Prostate gland (tissue), 2 donors: ENCODE measurements at regions not wholly inside any gene's neighbourhood (a gene's known extent, or its start where the extent isn't known, plus 50 kb on each side); places are given as distances from the start of the nearest gene placed in this dataset.

Source experiments
- DNase-seq: peaks from one replicate; pipeline ENCODE4 v3.0.0-alpha.2; 2019; ENCODE audit warnings: low spot score
- H3K27ac ChIP-seq, 2 donors: fragments of 200-600 bp; sonication (generic); 2 replicates each; pipeline ENCODE4 v1.5.1; 2017 to 2019
- H3K27me3 ChIP-seq: fragments of 200-600 bp; sonication (generic); replicated peaks from 2 replicates; pipeline ENCODE4 v1.5.1; 2019; ENCODE audit not compliant: insufficient read depth
- H3K36me3 ChIP-seq, 2 donors: fragments of 200-600 bp; sonication (generic); 1 replicate in 1 of 2; 2 replicates in 1 of 2; pipeline versions ENCODE4 v1.5.1 to v1.8.1; 2017 to 2019
- H3K4me1 ChIP-seq: fragments of 200-600 bp; sonication (generic); replicated peaks from 2 replicates; pipeline ENCODE4 v1.5.1; 2019
- H3K4me3 ChIP-seq, 2 donors: fragments of 200-600 bp; sonication (generic); 2 replicates each; pipeline ENCODE4 v1.5.1; 2017 to 2019
- H3K9me3 ChIP-seq: fragments of 200-600 bp; sonication (generic); 2 replicates; pipeline ENCODE4 v1.5.1; 2017
- POLR2A ChIP-seq: fragments of 450-650 bp; IDR thresholded peaks from one replicate; pipeline ENCODE4 v1.6.1; 2016; ENCODE audit warnings: antibody characterized with exemption, mild to moderate bottlenecking
- POLR2AphosphoS5 ChIP-seq: sonication (generic); formaldehyde crosslinking; IDR thresholded peaks from one replicate; pipeline ENCODE4 v1.6.1; 2017; ENCODE audit warnings: antibody characterized with exemption
- WGBS: methylation state at CpG from one replicate; pipeline ENCODE4 v1.1.5; 2018; 5-methylcytosine and 5-hydroxymethylcytosine counted together
- intact Hi-C: fragments of 100-400 bp; cut with DNase I; formaldehyde crosslinking; loops from one replicate; pipeline ENCODE4 v1.14.2; 2022
- TF ChIP-seq, protein P1 (sequence below), 4 experiments: fragments of 200-600 bp in 2 of 4; fragments of 450-650 bp in 2 of 4; sonication (generic) in 2 of 4; IDR thresholded peaks; 1 replicate in 3 of 4; 2 replicates in 1 of 4; pipeline ENCODE4 v1.5.1; 2016 to 2019; ENCODE audit warnings: antibody characterized with exemption in 4 of 4, mild to moderate bottlenecking in 2 of 4, moderate library complexity in 2 of 4

DNA sequence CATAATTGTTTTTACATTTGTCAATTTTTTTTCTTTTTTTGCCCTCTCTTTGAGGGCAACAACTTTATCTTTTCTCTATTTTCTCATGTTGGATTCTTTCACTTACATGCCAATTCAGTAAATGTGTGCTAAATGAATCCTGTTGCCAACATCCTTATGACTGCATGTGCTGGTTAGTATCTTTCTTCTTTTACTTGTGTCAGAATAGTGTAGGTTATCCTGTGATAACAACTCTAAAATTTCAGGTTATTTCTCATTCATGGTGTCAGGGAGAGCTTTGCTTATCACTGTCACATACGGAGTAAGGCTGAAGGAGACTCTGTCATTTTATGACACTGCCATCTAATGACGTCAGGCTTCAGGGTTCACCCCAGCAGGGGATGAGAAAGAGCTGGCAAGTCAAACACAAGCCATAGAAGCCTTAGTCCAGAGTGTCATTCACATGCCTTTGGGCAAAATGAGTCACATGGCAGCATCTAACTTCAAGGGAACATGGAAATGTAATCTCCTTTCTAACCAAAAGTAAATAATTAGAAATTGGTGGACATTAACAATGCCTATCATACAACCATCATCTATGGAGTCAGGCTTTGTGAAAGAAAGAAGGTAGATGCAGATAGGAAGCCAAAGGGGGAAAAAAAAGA is 242.5 kb upstream of the ATP2B1 start:
- DNase-seq = no peak
- WGBS = 55% methylated on average over 2 of the region's 2 CpGs
- intact Hi-C loops = loop anchor here (5.0 kb wide), 1 partner anchor 244 kb away; the partner anchor contains the start of gene ATP2B1

DNA sequence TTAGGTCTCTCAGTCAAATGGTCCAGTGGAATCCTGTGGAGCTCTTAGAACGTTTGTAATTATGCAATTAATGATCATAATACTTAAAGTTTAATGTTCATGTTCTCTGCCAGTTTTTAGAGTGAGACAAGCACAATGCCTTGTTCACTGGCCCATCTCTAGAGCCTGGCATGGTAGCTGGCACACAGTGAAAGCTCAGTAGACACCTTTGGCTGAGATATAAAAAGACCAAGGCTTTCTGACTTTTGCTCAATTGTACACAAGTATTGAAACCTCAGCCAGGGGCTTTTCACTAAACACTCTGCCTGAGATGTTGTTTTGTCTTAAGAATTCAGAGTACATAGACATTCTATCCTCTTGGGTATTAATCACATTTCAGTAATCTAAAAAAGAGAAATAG is 241.8 kb upstream of the ATP2B1 start:
- no peak for DNase-seq
- Histone ChIP-seq H3K9me3 (no peaks in the 10 kb centered on the region), H3K36me3 (no peaks in the 10 kb centered on the region), H3K4me1 (peaks cover 3% of the 10 kb centered on the region), H3K27ac (no peak overlapping the region), H3K4me3 (no peak overlapping the region), H3K27me3 (peaks cover 5% of the 10 kb centered on the region)
- intact Hi-C loops = loop anchor here (5.0 kb wide), 1 partner anchor 243 kb away; the partner anchor contains the start of gene ATP2B1
- 11% methylated on average over 1 of the region's 1 CpG for WGBS
- TF ChIP-seq, protein P1, sequence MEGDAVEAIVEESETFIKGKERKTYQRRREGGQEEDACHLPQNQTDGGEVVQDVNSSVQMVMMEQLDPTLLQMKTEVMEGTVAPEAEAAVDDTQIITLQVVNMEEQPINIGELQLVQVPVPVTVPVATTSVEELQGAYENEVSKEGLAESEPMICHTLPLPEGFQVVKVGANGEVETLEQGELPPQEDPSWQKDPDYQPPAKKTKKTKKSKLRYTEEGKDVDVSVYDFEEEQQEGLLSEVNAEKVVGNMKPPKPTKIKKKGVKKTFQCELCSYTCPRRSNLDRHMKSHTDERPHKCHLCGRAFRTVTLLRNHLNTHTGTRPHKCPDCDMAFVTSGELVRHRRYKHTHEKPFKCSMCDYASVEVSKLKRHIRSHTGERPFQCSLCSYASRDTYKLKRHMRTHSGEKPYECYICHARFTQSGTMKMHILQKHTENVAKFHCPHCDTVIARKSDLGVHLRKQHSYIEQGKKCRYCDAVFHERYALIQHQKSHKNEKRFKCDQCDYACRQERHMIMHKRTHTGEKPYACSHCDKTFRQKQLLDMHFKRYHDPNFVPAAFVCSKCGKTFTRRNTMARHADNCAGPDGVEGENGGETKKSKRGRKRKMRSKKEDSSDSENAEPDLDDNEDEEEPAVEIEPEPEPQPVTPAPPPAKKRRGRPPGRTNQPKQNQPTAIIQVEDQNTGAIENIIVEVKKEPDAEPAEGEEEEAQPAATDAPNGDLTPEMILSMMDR (IDR thresholded peaks at IDR 0.05) = no peak
- TF ChIP-seq POLR2A = no peak
- no peak for TF ChIP-seq POLR2AphosphoS5

More for the DNA sequence above, 242.5 kb upstream of the ATP2B1 start:
- peaks cover 3% of the 10 kb centered on the region for H3K4me1 ChIP-seq
- H3K9me3 ChIP-seq = no peaks in the 10 kb centered on the region
- TF ChIP-seq, protein P1 (IDR thresholded peaks at IDR 0.05) = no peak
- TF ChIP-seq POLR2AphosphoS5 (no peak), POLR2A (no peak)
- peaks cover 5% of the 10 kb centered on the region for H3K27me3 ChIP-seq
- no peak overlapping the region for H3K27ac ChIP-seq
- H3K4me3 ChIP-seq = no peak overlapping the region
- H3K36me3 ChIP-seq = no peaks in the 10 kb centered on the region

DNA sequence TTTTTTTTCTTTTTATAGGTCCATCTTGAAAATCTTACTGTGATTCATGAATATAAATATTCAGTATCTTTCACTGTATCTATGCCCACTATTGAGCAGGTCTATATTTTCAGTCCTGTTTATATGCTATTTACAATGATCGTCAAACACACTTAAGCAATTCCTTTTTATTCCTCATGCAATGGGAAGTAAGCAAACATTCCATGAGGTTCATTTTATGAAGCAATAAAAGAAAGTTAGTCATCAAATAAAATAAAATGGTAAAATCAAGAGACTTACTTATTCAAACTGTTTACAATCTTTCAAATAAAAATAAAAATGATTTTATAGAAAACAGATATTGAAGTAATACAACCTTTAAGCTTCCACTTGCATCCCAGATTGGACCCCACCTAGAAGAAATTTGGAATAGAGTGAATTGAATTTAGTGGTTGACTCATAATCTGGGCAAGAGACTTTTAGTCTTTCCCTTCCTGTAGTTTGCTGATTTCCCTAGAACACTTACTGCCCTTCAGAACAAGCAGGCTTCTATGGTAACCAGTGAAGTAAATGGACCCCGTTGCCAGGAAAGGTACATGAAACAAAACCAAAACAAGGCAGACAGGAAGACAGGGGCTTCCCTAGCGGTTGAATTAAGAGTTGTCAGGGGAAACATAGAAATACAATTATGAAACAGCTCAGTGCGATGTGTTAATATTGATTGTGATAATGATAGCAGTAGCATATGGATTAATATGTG is 241.0 kb upstream of the ATP2B1 start:
- TF ChIP-seq, protein P1 (IDR thresholded peaks at IDR 0.05) = peak in 2 of 4 experiments; percentile 7 to 45
- TF ChIP-seq POLR2A (no peak), POLR2AphosphoS5 (peak; percentile 47)
- Histone ChIP-seq H3K27ac (peak overlapping the region in 1 of 2 donors; percentile 25), H3K4me3 (no peak overlapping the region), H3K4me1 (peaks cover 3% of the 10 kb centered on the region), H3K9me3 (no peaks in the 10 kb centered on the region), H3K27me3 (peaks cover 5% of the 10 kb centered on the region), H3K36me3 (no peaks in the 10 kb centered on the region)
- WGBS = 11% methylated on average over 4 of the region's 4 CpGs
- intact Hi-C loops = loop anchor here (5.0 kb wide), 1 partner anchor 242 kb away; the partner anchor contains the start of gene ATP2B1
- DNase-seq = peak; percentile 27

DNA sequence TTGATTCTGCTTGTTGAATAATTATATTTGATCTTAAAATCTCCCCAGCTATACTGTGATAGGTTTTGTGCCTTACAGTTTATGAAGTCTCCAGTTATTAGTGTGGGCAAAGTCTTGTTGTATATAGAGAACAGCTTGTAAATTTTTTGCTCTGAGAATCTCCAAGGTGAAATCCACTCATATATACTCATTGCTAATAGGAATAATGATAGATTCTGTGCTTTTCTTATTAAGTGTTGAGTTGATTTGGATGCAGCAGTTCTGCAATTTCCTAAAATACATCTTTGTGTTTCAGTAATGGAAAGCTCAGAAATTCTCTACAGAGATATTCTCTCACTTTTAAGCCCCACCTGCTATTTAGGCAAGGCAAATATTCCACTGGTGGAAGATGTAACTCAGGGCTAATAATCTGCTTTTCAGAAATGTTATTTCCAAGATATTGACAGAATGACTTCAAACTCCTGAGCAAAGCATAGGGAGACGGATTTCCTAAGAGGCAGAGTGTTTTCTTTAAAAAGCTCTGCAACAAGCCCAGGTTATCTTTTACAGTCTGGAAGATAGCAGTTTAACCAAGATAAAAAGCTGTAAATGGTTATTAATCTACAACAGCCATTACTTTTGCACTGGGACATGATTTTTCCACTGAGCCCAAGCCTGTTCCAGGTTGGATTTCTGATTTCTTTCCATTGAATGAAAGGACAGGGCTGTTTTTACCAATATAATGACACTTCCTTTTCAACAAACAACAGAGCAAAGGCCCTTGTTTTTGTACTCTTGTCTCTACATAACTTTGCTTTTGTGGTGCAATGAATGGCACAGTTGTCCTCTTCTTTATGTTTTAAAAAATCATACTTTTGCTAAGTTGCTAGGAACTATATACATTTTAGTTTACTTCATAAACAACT is 239.9 kb upstream of the ATP2B1 start:
- Histone ChIP-seq H3K9me3 (no peaks in the 10 kb centered on the region), H3K27ac (peak overlapping the region in 1 of 2 donors; percentile 25), H3K36me3 (no peaks in the 10 kb centered on the region), H3K4me1 (peaks cover 3% of the 10 kb centered on the region), H3K4me3 (no peak overlapping the region), H3K27me3 (no peaks in the 10 kb centered on the region)
- 69% methylated on average over 1 of the region's 1 CpG for WGBS
- no peak for DNase-seq
- intact Hi-C loops = no loop called here
- TF ChIP-seq POLR2AphosphoS5 = no peak
- no peak for TF ChIP-seq POLR2A
- TF ChIP-seq, protein P1 (IDR thresholded peaks at IDR 0.05) = no peak
